Fibroblast of lung (primary cell): ENCODE measurements at regions not wholly inside any gene's neighbourhood (a gene's known extent, or its start where the extent isn't known, plus 50 kb on each side); places are given as distances from the start of the nearest gene placed in this dataset.

Experiments used
- DNase-seq, 2 donors: peaks; one replicate each; pipeline versions ENCODE4 v3.0.0 to v3.0.0-alpha.2; 2010; ENCODE audit warnings: low read depth in 2 of 2
- H2AFZ ChIP-seq: 2 replicates; pipeline ENCODE4 v1.5.1; 2012; ENCODE audit warnings: low read length, control low read depth, inconsistent platforms
- H3K27ac ChIP-seq: 2 replicates; pipeline ENCODE4 v1.5.1; 2011; ENCODE audit warnings: low read length, control low read depth; ENCODE audit not compliant: insufficient read depth
- H3K27me3 ChIP-seq: 2 replicates; pipeline ENCODE4 v1.5.1; 2011; ENCODE audit warnings: mild to moderate bottlenecking, low read length; ENCODE audit not compliant: control insufficient read depth, insufficient read depth
- H3K36me3 ChIP-seq: 2 replicates; pipeline ENCODE4 v1.5.1; 2011; ENCODE audit warnings: low read length; ENCODE audit not compliant: control insufficient read depth, insufficient read depth
- H3K4me1 ChIP-seq: 2 replicates; pipeline ENCODE4 v1.5.1; 2011; ENCODE audit warnings: low read length; ENCODE audit not compliant: control insufficient read depth, insufficient read depth; ENCODE audit errors: extremely low read depth
- H3K4me2 ChIP-seq: 2 replicates; pipeline ENCODE4 v1.5.1; 2011; ENCODE audit warnings: low read length, control low read depth; ENCODE audit not compliant: insufficient read depth; ENCODE audit errors: extremely low read depth
- H3K4me3 ChIP-seq, 4 experiments: fragments of 200-600 bp in 1 of 4; sonication (generic) in 1 of 4; replicated peaks in 1 of 4; 2 replicates each; pipeline ENCODE4 v1.5.1; 2011 to 2016; ENCODE audit warnings: low read length in 4 of 4, low read depth in 3 of 4, mild to moderate bottlenecking in 3 of 4, control low read depth in 2 of 4, inconsistent platforms in 1 of 4, mixed read lengths in 1 of 4; ENCODE audit not compliant: insufficient read depth in 1 of 4; ENCODE audit errors: control extremely low read depth in 1 of 4
- H3K79me2 ChIP-seq: 2 replicates; pipeline ENCODE4 v1.5.1; 2012; ENCODE audit warnings: mild to moderate bottlenecking, low read length, inconsistent platforms; ENCODE audit not compliant: control insufficient read depth, insufficient read depth
- H3K9ac ChIP-seq: 2 replicates; pipeline ENCODE4 v1.5.1; 2011; ENCODE audit warnings: mild to moderate bottlenecking, low read length, control low read depth; ENCODE audit not compliant: insufficient read depth
- H3K9me3 ChIP-seq: 2 replicates; pipeline ENCODE4 v1.5.1; 2012; ENCODE audit warnings: low read depth, low read length; ENCODE audit not compliant: control insufficient read depth, insufficient read depth
- H4K20me1 ChIP-seq: 2 replicates; pipeline ENCODE4 v1.5.1; 2011; ENCODE audit warnings: low read length; ENCODE audit not compliant: control insufficient read depth, insufficient read depth; ENCODE audit errors: extremely low read depth
- EZH2 ChIP-seq: IDR thresholded peaks from 2 replicates; pipeline ENCODE4 v1.5.1; 2012; ENCODE audit warnings: low read length, control low read depth, mild to moderate bottlenecking; ENCODE audit errors: missing control alignments
- TF ChIP-seq, protein P1 (sequence below), 2 donors: IDR thresholded peaks in 1 of 2; conservative IDR thresholded peaks in 1 of 2; 1 replicate in 1 of 2; 2 replicates in 1 of 2; pipeline ENCODE4 v1.5.1; 2011 to 2012; ENCODE audit warnings: low read length in 2 of 2, control low read depth in 1 of 2, inconsistent platforms in 1 of 2, low read depth in 1 of 2, mild to moderate bottlenecking in 1 of 2

DNA sequence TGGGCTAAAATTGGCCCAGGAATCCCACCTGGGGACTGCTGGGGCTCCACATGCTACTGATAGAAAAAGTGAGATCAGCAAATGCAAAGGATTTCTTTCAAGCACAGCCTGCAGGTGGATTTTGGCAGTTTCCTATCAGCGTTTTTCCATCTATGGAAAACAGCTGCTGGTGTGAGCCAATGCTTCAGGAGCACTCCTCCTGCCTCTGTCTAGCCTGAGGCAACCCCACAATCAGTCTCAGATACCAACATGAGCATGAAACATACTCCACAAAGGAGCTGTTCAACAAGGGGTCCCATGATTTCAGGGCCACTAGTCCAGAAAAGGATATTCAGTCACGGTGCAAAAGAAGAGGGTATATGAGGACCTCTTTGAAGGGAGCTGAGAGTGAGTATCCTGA lies 311.5 kb upstream of the THBS1 start:
- Histone ChIP-seq H3K36me3 (no peaks in the 10 kb centered on the region), H3K4me2 (no peak overlapping the region), H3K4me3 (no peak overlapping the region), H3K9me3 (no peaks in the 10 kb centered on the region), H3K79me2 (no peaks in the 10 kb centered on the region), H3K9ac (no peak overlapping the region), H4K20me1 (no peaks in the 10 kb centered on the region), H3K27ac (no peak overlapping the region), H2AFZ (no peak overlapping the region), H3K4me1 (no peaks in the 10 kb centered on the region), H3K27me3 (no peaks in the 10 kb centered on the region)
- DNase-seq = peak in 1 of 2 donors; percentile 36
- TF ChIP-seq EZH2 = no peak
- TF ChIP-seq, protein P1, sequence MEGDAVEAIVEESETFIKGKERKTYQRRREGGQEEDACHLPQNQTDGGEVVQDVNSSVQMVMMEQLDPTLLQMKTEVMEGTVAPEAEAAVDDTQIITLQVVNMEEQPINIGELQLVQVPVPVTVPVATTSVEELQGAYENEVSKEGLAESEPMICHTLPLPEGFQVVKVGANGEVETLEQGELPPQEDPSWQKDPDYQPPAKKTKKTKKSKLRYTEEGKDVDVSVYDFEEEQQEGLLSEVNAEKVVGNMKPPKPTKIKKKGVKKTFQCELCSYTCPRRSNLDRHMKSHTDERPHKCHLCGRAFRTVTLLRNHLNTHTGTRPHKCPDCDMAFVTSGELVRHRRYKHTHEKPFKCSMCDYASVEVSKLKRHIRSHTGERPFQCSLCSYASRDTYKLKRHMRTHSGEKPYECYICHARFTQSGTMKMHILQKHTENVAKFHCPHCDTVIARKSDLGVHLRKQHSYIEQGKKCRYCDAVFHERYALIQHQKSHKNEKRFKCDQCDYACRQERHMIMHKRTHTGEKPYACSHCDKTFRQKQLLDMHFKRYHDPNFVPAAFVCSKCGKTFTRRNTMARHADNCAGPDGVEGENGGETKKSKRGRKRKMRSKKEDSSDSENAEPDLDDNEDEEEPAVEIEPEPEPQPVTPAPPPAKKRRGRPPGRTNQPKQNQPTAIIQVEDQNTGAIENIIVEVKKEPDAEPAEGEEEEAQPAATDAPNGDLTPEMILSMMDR (conservative IDR thresholded peaks at IDR 0.05 in 1 of 2, IDR thresholded peaks at IDR 0.05 in 1 of 2; ENCODE audit: low read depth in 1 of 2, low read length in 2 of 2) = no peak

DNA sequence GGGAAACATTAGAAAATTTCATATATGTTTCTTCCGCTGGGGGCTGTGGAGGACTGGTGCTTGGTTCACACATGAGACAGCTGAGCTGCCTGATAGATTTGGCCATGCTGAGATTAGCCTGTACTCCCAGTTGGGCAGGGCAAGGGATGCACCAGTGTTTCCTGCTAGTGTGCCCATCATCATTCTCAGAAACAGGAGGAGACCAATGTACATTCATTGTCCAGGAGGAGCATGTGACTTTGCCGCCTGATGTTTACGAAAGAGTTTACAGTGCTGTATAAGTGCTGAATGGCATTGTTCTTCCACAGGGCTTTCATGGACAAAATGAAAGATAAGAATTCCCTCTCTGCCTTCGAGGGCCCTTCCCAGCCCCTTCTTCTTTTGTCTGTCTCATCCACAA lies 311.1 kb upstream of the THBS1 start:
- Histone ChIP-seq H3K27me3 (no peaks in the 10 kb centered on the region), H3K36me3 (no peaks in the 10 kb centered on the region), H3K9ac (no peak overlapping the region), H3K27ac (no peak overlapping the region), H4K20me1 (no peaks in the 10 kb centered on the region), H3K4me1 (no peaks in the 10 kb centered on the region), H3K4me3 (no peak overlapping the region), H2AFZ (no peak overlapping the region), H3K9me3 (no peaks in the 10 kb centered on the region), H3K4me2 (no peak overlapping the region), H3K79me2 (no peaks in the 10 kb centered on the region)
- no peak for DNase-seq
- TF ChIP-seq, protein P1 (conservative IDR thresholded peaks at IDR 0.05 in 1 of 2, IDR thresholded peaks at IDR 0.05 in 1 of 2; ENCODE audit: low read depth in 1 of 2, low read length in 2 of 2) = no peak
- no peak for TF ChIP-seq EZH2

DNA sequence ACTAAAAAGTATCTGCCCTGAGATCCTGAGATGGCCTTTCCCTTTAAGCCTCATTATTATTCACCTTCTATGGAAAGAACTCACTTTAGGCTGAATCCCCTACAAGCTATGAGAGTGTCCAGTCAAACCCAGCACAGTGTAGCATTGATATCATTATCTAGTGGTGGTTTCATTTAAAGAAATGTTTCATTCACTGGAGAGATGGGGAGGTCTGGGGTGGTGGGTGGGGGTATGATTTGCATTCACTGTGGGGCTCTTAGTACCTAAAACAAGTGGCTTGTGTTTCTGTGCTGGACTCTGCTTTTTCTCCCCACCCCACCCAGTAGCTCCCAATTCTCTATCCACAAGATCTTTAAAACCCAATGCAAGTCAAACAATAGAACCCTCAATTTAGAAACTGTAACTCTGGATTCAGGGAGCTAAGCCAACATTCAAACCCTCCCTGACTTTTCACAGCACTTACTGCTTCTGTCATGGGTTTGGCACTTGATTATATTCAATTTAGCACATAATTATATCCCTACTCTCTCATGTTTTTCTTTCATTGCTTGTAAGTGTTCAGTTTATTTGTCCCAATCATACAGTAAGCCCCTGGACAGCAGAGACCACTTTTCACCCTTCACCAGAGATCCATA lies 310.5 kb upstream of the THBS1 start:
- no peaks in the 10 kb centered on the region for H3K9me3 ChIP-seq
- peak overlapping the region; percentile 9 for H3K27ac ChIP-seq
- H2AFZ ChIP-seq = no peak overlapping the region
- no peaks in the 10 kb centered on the region for H3K4me1 ChIP-seq
- H3K27me3 ChIP-seq = no peaks in the 10 kb centered on the region
- no peaks in the 10 kb centered on the region for H4K20me1 ChIP-seq
- H3K79me2 ChIP-seq = no peaks in the 10 kb centered on the region
- H3K36me3 ChIP-seq = no peaks in the 10 kb centered on the region
- no peak overlapping the region for H3K4me3 ChIP-seq
- no peak for DNase-seq
- H3K9ac ChIP-seq = no peak overlapping the region
- no peak for TF ChIP-seq EZH2
- TF ChIP-seq, protein P1 (conservative IDR thresholded peaks at IDR 0.05 in 1 of 2, IDR thresholded peaks at IDR 0.05 in 1 of 2; ENCODE audit: low read depth in 1 of 2, low read length in 2 of 2) = no peak
- no peak overlapping the region for H3K4me2 ChIP-seq
